ENCODE measurements at regions not wholly inside any gene's neighbourhood (a gene's known extent, or its start where the extent isn't known, plus 50 kb on each side); places are given as distances from the start of the nearest gene placed in this dataset.

DNA sequence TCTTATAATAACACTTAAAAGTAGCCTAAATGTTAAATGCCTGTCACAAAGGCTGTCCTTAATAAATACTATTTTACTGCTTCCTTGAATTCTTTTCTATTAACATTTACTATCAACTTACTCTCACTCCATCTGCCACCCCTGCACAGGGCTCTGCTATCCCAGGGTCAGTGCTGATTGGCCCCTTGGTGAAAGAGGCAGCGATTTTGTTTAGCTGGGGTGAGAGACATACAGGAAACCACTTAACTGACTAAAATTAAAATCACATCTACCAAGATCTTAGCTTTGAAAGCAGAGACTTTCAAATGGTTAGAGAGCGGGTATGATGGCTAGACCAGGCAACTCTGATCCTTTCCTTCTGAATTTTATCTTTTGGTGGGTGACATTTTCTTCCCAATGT is 149.9 kb upstream of the HTR2A start:
- Histone ChIP-seq H3K27me3 (ENCODE audit: control insufficient read depth, insufficient read depth, low read length, poor library complexity, severe bottlenecking) (no peaks in the 10 kb centered on the region), H3K9me3 (ENCODE audit: control insufficient read depth, low read length) (no peaks in the 10 kb centered on the region), H3K27ac (ENCODE audit: insufficient read depth, low read depth, low read length, poor library complexity, severe bottlenecking) (no peak overlapping the region), H3K4me3 (ENCODE audit: insufficient read depth, low read depth, low read length) (no peak overlapping the region), H3K4me1 (ENCODE audit: control insufficient read depth, insufficient read depth, low read length) (peaks cover 3% of the 10 kb centered on the region), H3K36me3 (ENCODE audit: control insufficient read depth, insufficient read depth, low read length) (no peaks in the 10 kb centered on the region)
- 96 to 100% methylated on average over 2 of the region's 2 CpGs for WGBS, 2 experiments

GRCh38 chr13:47044842-47045241 is 148.0 kb upstream of the HTR2A start:
- H3K27me3 ChIP-seq (ENCODE audit: control insufficient read depth, insufficient read depth, low read length, poor library complexity, severe bottlenecking) = no peaks in the 10 kb centered on the region
- no peak overlapping the region for H3K4me3 ChIP-seq (ENCODE audit: insufficient read depth, low read depth, low read length)
- H3K4me1 ChIP-seq (ENCODE audit: control insufficient read depth, insufficient read depth, low read length) = peaks cover 3% of the 10 kb centered on the region
- H3K9me3 ChIP-seq (ENCODE audit: control insufficient read depth, low read length) = no peaks in the 10 kb centered on the region
- H3K27ac ChIP-seq (ENCODE audit: insufficient read depth, low read depth, low read length, poor library complexity, severe bottlenecking) = no peak overlapping the region
- 89 to 96% methylated on average over 2 of the region's 2 CpGs for whole genome bisulfite sequencing, 2 experiments
- H3K36me3 ChIP-seq (ENCODE audit: control insufficient read depth, insufficient read depth, low read length) = no peaks in the 10 kb centered on the region

GRCh38 chr13:47039106-47039505 is 142.3 kb upstream of the HTR2A start:
- H3K36me3 ChIP-seq (ENCODE audit: control insufficient read depth, insufficient read depth, low read length) = no peaks in the 10 kb centered on the region
- H3K27ac ChIP-seq (ENCODE audit: insufficient read depth, low read depth, low read length, poor library complexity, severe bottlenecking) = no peak overlapping the region
- no peaks in the 10 kb centered on the region for H3K9me3 ChIP-seq (ENCODE audit: control insufficient read depth, low read length)
- no peak overlapping the region for H3K4me3 ChIP-seq (ENCODE audit: insufficient read depth, low read depth, low read length)
- 93 to 94% methylated on average over 2 of the region's 2 CpGs for WGBS, 2 experiments
- no peaks in the 10 kb centered on the region for H3K27me3 ChIP-seq (ENCODE audit: control insufficient read depth, insufficient read depth, low read length, poor library complexity, severe bottlenecking)
- no peaks in the 10 kb centered on the region for H3K4me1 ChIP-seq (ENCODE audit: control insufficient read depth, insufficient read depth, low read length)

DNA sequence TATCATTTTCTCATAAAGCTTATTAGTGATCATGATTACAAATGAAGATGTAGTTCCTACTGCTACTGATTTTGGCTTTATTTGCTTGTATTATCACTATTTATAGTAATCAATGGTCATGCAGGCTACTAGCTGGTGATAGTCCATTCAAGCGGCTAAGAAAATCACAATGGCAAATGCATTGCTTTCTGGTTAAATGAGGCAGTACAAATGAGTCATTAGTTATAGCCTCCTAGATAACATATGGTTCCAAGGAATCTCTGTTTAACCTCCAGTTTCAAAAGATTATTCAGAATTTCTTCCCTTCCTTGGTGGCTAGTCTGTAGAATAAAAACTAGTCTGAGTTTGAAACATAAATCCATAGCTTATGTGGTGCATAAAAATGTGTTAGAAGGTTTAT is 141.3 kb upstream of the HTR2A start:
- WGBS, 2 experiments = 77 to 86% methylated on average over 1 of the region's 1 CpG
- Histone ChIP-seq H3K4me3 (ENCODE audit: insufficient read depth, low read depth, low read length) (no peak overlapping the region), H3K27ac (ENCODE audit: insufficient read depth, low read depth, low read length, poor library complexity, severe bottlenecking) (no peak overlapping the region), H3K4me1 (ENCODE audit: control insufficient read depth, insufficient read depth, low read length) (no peaks in the 10 kb centered on the region), H3K36me3 (ENCODE audit: control insufficient read depth, insufficient read depth, low read length) (no peaks in the 10 kb centered on the region), H3K9me3 (ENCODE audit: control insufficient read depth, low read length) (no peaks in the 10 kb centered on the region), H3K27me3 (ENCODE audit: control insufficient read depth, insufficient read depth, low read length, poor library complexity, severe bottlenecking) (no peaks in the 10 kb centered on the region)

DNA sequence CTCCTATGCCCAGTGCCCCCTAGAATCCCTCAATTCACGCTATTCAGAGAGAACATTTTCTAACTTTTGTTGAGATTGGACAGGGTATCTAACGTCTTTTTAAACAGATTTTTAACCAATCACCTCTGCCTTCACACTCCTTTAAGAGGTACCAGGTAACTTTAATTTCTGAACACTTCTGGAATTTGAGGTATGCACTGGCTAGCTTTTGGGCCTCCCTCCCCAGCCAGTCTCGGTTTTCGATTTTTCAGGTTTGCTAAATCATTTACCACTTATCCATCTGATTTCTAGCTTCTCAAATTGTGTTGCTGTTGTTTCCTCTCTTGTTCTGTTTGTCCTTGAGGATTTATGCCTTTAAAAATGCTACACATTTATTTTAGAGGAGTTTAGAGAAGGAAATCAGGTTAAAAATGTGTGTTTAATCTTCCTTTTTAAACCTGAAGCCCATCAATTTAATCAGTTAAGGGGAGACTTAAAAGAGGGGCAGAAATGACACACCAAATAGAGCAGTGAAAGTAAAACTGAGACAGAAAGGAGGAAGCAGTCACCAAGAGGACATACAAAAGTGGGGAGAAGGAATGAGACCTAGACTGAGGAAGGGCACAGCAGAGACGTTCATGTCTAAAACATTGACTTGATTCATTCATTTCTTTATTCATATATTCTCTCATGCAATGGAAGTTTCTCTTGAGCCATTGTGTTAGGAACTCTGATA is 139.6 kb upstream of the HTR2A start:
- no peaks in the 10 kb centered on the region for H3K4me1 ChIP-seq (ENCODE audit: control insufficient read depth, insufficient read depth, low read length)
- WGBS, 2 experiments = 87 to 95% methylated on average over 5 of the region's 5 CpGs
- no peaks in the 10 kb centered on the region for H3K27me3 ChIP-seq (ENCODE audit: control insufficient read depth, insufficient read depth, low read length, poor library complexity, severe bottlenecking)
- no peak overlapping the region for H3K4me3 ChIP-seq (ENCODE audit: insufficient read depth, low read depth, low read length)
- H3K36me3 ChIP-seq (ENCODE audit: control insufficient read depth, insufficient read depth, low read length) = no peaks in the 10 kb centered on the region
- no peak overlapping the region for H3K27ac ChIP-seq (ENCODE audit: insufficient read depth, low read depth, low read length, poor library complexity, severe bottlenecking)
- H3K9me3 ChIP-seq (ENCODE audit: control insufficient read depth, low read length) = no peaks in the 10 kb centered on the region

DNA sequence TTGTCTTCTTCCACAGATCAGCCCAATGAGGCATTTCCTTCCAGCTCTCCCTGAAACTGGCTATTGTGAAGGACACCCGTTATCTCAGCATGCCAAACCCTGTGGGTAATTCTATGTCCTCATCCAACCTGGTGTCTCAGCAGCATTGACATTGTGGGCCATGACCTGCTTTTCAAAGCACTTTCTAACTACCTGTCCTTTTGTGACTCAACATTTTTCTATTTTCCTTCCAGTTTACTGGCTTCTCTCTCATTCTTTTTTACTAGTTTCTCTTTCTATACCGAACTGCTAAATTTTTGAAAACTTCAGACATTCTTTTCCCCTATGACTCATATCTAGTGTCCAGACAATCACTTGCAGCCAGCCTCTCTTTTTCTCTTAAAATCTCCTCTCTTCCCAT is 136.4 kb upstream of the HTR2A start:
- H3K27me3 ChIP-seq (ENCODE audit: control insufficient read depth, insufficient read depth, low read length, poor library complexity, severe bottlenecking) = no peaks in the 10 kb centered on the region
- no peaks in the 10 kb centered on the region for H3K36me3 ChIP-seq (ENCODE audit: control insufficient read depth, insufficient read depth, low read length)
- 75 to 78% methylated on average over 2 of the region's 2 CpGs for WGBS, 2 experiments
- no peak overlapping the region for H3K27ac ChIP-seq (ENCODE audit: insufficient read depth, low read depth, low read length, poor library complexity, severe bottlenecking)
- no peaks in the 10 kb centered on the region for H3K4me1 ChIP-seq (ENCODE audit: control insufficient read depth, insufficient read depth, low read length)
- H3K4me3 ChIP-seq (ENCODE audit: insufficient read depth, low read depth, low read length) = no peak overlapping the region
- no peaks in the 10 kb centered on the region for H3K9me3 ChIP-seq (ENCODE audit: control insufficient read depth, low read length)

DNA sequence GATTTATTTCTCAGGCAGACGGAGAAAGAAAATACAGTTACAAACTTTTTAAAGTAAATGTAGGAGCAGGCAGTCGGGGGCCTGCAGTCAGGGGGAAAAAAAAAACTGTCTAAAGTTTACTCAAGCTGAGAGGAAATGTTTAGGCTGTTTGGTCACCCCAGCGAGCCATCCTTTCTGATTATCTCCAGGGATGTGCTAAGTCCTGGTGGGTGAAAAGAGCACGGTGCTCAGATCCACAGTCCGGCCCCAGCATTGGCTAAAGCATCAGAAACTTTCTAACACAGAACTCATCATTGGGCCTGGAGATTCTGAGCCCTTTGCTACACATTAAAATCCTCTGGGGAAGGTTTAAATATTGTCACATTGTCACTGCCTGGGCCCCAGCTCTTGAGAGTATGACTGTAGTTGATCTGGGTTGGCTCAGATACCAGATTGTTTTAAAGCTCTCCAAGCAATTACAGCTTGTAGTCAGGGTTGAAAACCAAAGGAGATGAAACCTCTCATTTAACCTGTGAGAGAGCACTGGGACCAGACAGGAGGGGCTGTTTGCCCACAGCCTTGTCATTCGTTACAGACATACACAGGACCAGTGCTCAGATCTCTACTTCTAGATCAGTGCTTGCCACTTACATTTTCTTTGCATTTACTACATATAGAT is 131.1 kb upstream of the HTR2A start:
- WGBS, 2 experiments = 68 to 70% methylated on average over 6 of the region's 6 CpGs
- Histone ChIP-seq H3K27me3 (ENCODE audit: control insufficient read depth, insufficient read depth, low read length, poor library complexity, severe bottlenecking) (no peaks in the 10 kb centered on the region), H3K36me3 (ENCODE audit: control insufficient read depth, insufficient read depth, low read length) (no peaks in the 10 kb centered on the region), H3K4me3 (ENCODE audit: insufficient read depth, low read depth, low read length) (no peak overlapping the region), H3K9me3 (ENCODE audit: control insufficient read depth, low read length) (no peaks in the 10 kb centered on the region), H3K4me1 (ENCODE audit: control insufficient read depth, insufficient read depth, low read length) (no peaks in the 10 kb centered on the region), H3K27ac (ENCODE audit: insufficient read depth, low read depth, low read length, poor library complexity, severe bottlenecking) (no peak overlapping the region)

GRCh38 chr13:47025791-47026447 is 129.1 kb upstream of the HTR2A start:
- no peaks in the 10 kb centered on the region for H3K36me3 ChIP-seq (ENCODE audit: control insufficient read depth, insufficient read depth, low read length)
- WGBS, 2 experiments = 74 to 80% methylated on average over 5 of the region's 5 CpGs

GRCh38 chr13:47019977-47020376 is 123.1 kb upstream of the HTR2A start:
- Histone ChIP-seq H3K9me3 (ENCODE audit: control insufficient read depth, low read length) (no peaks in the 10 kb centered on the region), H3K27me3 (ENCODE audit: control insufficient read depth, insufficient read depth, low read length, poor library complexity, severe bottlenecking) (no peaks in the 10 kb centered on the region), H3K27ac (ENCODE audit: insufficient read depth, low read depth, low read length, poor library complexity, severe bottlenecking) (no peak overlapping the region), H3K4me1 (ENCODE audit: control insufficient read depth, insufficient read depth, low read length) (no peaks in the 10 kb centered on the region), H3K36me3 (ENCODE audit: control insufficient read depth, insufficient read depth, low read length) (no peaks in the 10 kb centered on the region), H3K4me3 (ENCODE audit: insufficient read depth, low read depth, low read length) (no peak overlapping the region)

More at GRCh38 chr13:47025791-47026447, 129.1 kb upstream of the HTR2A start:
- no peak overlapping the region for H3K27ac ChIP-seq (ENCODE audit: insufficient read depth, low read depth, low read length, poor library complexity, severe bottlenecking)
- no peaks in the 10 kb centered on the region for H3K27me3 ChIP-seq (ENCODE audit: control insufficient read depth, insufficient read depth, low read length, poor library complexity, severe bottlenecking)
- H3K9me3 ChIP-seq (ENCODE audit: control insufficient read depth, low read length) = no peaks in the 10 kb centered on the region
- no peak overlapping the region for H3K4me3 ChIP-seq (ENCODE audit: insufficient read depth, low read depth, low read length)
- no peaks in the 10 kb centered on the region for H3K4me1 ChIP-seq (ENCODE audit: control insufficient read depth, insufficient read depth, low read length)

- H3K36me3 ChIP-seq (ENCODE audit: control insufficient read depth, insufficient read depth, low read length) = no peaks in the 10 kb centered on the region
- no peaks in the 10 kb centered on the region for H3K27me3 ChIP-seq (ENCODE audit: control insufficient read depth, insufficient read depth, low read length, poor library complexity, severe bottlenecking)
- H3K27ac ChIP-seq (ENCODE audit: insufficient read depth, low read depth, low read length, poor library complexity, severe bottlenecking) = no peak overlapping the region
- 92% methylated on average over 1 of the region's 1 CpG for WGBS, 2 experiments
- H3K9me3 ChIP-seq (ENCODE audit: control insufficient read depth, low read length) = no peaks in the 10 kb centered on the region
- H3K4me3 ChIP-seq (ENCODE audit: insufficient read depth, low read depth, low read length) = no peak overlapping the region
- H3K4me1 ChIP-seq (ENCODE audit: control insufficient read depth, insufficient read depth, low read length) = no peaks in the 10 kb centered on the region
These were observed 120.6 kb upstream of the HTR2A start for GRCh38 chr13:47017476-47017875.
